ENCODE measurements at regions not wholly inside any gene's neighbourhood (a gene's known extent, or its start where the extent isn't known, plus 50 kb on each side); places are given as distances from the start of the nearest gene placed in this dataset.

DNA sequence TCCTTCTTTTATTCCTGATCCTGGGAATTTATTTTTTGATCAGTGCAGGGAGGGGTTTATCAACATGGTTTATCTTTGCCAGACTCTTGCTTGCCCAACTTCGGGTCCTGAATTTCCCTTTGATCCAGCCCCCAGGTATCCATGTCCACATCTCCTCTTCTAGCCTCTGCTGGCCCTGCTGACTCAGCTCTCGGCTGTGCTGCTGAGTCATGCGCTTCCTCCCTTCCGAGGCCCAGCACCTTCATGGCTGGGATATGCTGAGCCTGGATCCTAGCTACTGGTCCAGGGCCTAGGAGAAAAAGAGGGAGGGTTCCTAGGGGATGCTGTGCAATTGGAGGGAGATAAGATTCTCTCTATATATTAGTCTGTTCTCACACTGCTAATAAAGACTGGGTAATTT, 380.7 kb upstream of the SHH start:
- no peaks in the 10 kb centered on the region for H3K9me3 ChIP-seq
- no peaks in the 10 kb centered on the region for H3K27me3 ChIP-seq
- intact Hi-C loops (cut with DNase I), result no loop called here
- no peak for DNase-seq
- no peak overlapping the region for H3K4me3 ChIP-seq
- 77 to 82% (median 80%) methylated on average over 4 of the region's 4 CpGs for WGBS, 3 donors
- H3K27ac ChIP-seq, result no peak overlapping the region
- TF ChIP-seq POLR2A (IDR thresholded peaks at IDR 0.05), result no peak
- H3K4me1 ChIP-seq (ENCODE audit: insufficient read depth), result no peaks in the 10 kb centered on the region
- H3K36me3 ChIP-seq, result no peaks in the 10 kb centered on the region

DNA sequence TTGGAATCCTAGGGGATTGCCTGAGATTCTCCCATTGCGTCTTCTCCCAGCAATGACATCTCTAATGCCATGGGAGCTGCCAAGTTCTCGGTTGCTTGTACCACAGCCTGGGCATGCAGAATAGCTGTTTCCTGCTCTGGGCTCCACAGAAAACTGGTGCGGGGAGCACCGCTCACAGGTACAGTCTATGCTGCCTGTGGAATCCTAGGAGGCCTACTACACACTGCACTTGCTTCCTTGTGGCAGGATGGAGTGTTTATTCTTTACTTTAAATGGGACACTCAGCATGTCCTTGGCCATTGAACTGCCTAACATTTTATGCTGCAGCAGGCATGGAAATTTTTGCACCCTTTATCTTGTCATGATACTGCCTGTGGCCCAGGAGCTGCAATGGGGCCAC, 378.8 kb upstream of the SHH start:
- Histone ChIP-seq H3K4me1 (ENCODE audit: insufficient read depth) (no peaks in the 10 kb centered on the region), H3K9me3 (peaks cover 0 to 3% of the 10 kb centered on the region in 2 donors), H3K27me3 (no peaks in the 10 kb centered on the region), H3K27ac (no peak overlapping the region), H3K36me3 (no peaks in the 10 kb centered on the region), H3K4me3 (no peak overlapping the region)
- no peak for DNase-seq
- 91 to 99% (median 95%) methylated on average over 4 of the region's 4 CpGs for WGBS, 3 donors
- intact Hi-C loops (cut with DNase I), result no loop called here
- TF ChIP-seq POLR2A (IDR thresholded peaks at IDR 0.05) (no peak), EP300 (IDR thresholded peaks at IDR 0.05) (no peak)
- TF ChIP-seq, protein P1, sequence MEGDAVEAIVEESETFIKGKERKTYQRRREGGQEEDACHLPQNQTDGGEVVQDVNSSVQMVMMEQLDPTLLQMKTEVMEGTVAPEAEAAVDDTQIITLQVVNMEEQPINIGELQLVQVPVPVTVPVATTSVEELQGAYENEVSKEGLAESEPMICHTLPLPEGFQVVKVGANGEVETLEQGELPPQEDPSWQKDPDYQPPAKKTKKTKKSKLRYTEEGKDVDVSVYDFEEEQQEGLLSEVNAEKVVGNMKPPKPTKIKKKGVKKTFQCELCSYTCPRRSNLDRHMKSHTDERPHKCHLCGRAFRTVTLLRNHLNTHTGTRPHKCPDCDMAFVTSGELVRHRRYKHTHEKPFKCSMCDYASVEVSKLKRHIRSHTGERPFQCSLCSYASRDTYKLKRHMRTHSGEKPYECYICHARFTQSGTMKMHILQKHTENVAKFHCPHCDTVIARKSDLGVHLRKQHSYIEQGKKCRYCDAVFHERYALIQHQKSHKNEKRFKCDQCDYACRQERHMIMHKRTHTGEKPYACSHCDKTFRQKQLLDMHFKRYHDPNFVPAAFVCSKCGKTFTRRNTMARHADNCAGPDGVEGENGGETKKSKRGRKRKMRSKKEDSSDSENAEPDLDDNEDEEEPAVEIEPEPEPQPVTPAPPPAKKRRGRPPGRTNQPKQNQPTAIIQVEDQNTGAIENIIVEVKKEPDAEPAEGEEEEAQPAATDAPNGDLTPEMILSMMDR (IDR thresholded peaks at IDR 0.05), result no peak

DNA sequence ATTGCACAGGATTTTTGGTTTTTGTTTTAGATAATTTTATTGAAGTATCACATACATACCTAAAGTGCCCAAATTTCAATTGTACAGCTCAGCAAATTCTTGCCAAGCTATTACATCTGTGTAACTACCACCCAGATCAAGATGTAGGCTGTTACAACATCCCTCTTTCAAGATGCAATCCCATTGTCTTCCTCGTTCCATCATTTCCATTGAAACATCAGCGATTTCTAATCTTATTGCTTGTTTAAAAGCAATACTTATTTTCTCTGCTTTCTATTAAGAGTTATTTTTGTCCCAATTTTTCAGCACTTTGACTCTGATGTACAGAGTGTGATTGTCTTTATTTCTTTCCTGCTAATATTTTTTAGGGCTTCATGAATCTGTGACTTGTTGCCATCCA, 372.8 kb upstream of the SHH start:
- DNase-seq, result no peak
- TF ChIP-seq POLR2A (IDR thresholded peaks at IDR 0.05), result no peak
- TF ChIP-seq EP300 (IDR thresholded peaks at IDR 0.05), result no peak
- TF ChIP-seq, protein P1 (IDR thresholded peaks at IDR 0.05), result no peak
- no peaks in the 10 kb centered on the region for H3K27me3 ChIP-seq
- no peaks in the 10 kb centered on the region for H3K36me3 ChIP-seq
- peaks cover 0 to 3% of the 10 kb centered on the region in 2 donors for H3K9me3 ChIP-seq
- no peaks in the 10 kb centered on the region for H3K4me1 ChIP-seq (ENCODE audit: insufficient read depth)
- no peak overlapping the region for H3K4me3 ChIP-seq
- no peak overlapping the region for H3K27ac ChIP-seq
- intact Hi-C loops (cut with DNase I), result no loop called here
- 91 to 95% (median 94%) methylated on average over 2 of the region's 2 CpGs for WGBS, 3 donors

DNA sequence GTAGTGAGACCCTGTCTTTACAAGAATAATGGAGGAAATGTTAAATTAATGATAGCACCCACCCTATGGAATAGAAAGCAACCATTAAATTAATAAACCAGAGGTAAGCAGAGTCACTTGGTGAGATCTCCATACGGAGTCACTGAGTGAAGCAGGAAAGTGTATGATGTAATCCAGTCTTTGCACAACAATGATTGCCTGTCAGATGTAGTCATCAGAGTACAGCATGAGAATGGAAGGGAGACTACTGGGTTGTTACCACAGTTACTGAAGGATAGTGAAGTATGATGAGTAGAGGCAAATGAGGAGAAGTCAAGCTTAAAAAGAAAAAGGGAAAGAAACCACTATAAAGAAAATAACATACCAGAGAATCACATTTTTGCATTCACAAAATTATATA, 371.9 kb upstream of the SHH start:
- H3K4me1 ChIP-seq (ENCODE audit: insufficient read depth), result no peaks in the 10 kb centered on the region
- intact Hi-C loops (cut with DNase I), result no loop called here
- TF ChIP-seq POLR2A (IDR thresholded peaks at IDR 0.05), result no peak
- no peaks in the 10 kb centered on the region for H3K36me3 ChIP-seq
- no peak overlapping the region for H3K4me3 ChIP-seq
- H3K27ac ChIP-seq, result no peak overlapping the region
- no peak for DNase-seq
- 58 to 65% (median 64%) methylated on average over 1 of the region's 1 CpG for WGBS, 3 donors
- peaks cover 0 to 3% of the 10 kb centered on the region in 2 donors for H3K9me3 ChIP-seq
- H3K27me3 ChIP-seq, result no peaks in the 10 kb centered on the region

DNA sequence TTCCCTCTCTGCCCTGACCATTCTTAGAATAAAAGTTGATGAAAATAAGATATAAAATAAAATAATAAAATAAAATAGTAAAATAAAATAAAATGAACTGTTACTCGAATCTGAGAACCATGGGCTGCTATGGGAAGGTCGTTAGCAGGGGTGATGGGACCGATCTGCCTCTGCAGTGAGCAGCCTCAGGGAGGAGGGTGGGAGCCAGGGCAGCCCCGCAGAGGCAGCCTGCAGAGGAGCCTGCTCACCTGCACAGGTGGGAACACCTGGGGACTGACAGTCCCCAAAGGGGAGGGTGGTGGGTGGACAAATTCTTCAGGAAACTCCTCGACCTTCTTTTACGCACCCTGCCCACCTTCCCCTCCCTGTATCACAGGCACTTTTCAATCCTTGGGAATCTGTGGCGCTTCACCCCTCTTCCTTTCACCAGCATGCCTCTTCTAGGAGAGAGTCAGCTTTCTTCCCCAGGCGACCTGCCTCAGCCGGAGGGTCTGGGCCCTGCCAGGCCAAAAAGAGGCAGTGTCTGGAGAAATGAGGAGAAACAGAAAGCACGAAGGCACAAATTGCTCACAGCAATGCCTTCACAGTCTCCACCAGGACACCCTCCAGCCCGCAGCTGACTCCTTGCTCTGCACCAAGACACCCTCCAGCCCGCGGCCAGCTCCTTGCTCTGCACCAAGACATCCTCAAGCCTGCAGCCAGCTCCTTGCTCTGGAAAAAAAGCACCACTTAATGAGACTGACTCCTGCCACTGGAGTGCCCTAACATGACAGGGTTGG, 368.4 kb upstream of the SHH start:
- Histone ChIP-seq H3K9me3 (no peaks in the 10 kb centered on the region), H3K4me3 (no peak overlapping the region), H3K27me3 (no peaks in the 10 kb centered on the region), H3K36me3 (no peaks in the 10 kb centered on the region), H3K4me1 (ENCODE audit: insufficient read depth) (no peaks in the 10 kb centered on the region), H3K27ac (no peak overlapping the region)
- WGBS, 3 donors, result 74 to 83% (median 79%) methylated on average over 13 of the region's 13 CpGs
- TF ChIP-seq EP300 (IDR thresholded peaks at IDR 0.05) (no peak), POLR2A (IDR thresholded peaks at IDR 0.05) (no peak)
- TF ChIP-seq, protein P1 (IDR thresholded peaks at IDR 0.05), result no peak
- DNase-seq, result no peak
- intact Hi-C loops (cut with DNase I), result no loop called here

Measured in ovary (tissue), 7 donors.